Natural killer cell treated with Interleukin-12 subunit alpha and Interleukin-12 subunit beta and Interleukin-15 and Interleukin-18, amount 100 ng/mL, for 72 hours (primary cell): ENCODE measurements at regions not wholly inside any gene's neighbourhood (a gene's known extent, or its start where the extent isn't known, plus 50 kb on each side); places are given as distances from the start of the nearest gene placed in this dataset.

Experiments used
- ATAC-seq, 2 donors: fragments of 150-1000 bp; cut with Tn5 transposase in 1 of 2; sonication (Bioruptor Pico), chemical (Tn5 transposase) in 1 of 2; 2 replicates each; pipeline ENCODE4 v1.10.0; 2021
- DNase-seq: peaks from one replicate; pipeline ENCODE4 v3.0.0; 2022; ENCODE audit warnings: low spot score
- H3K27ac Mint-ChIP-seq, 2 donors: 1 replicate in 1 of 2; 2 replicates in 1 of 2; pipeline ENCODE4 v1.8.0; 2022; ENCODE audit warnings: mixed read lengths in 2 of 2, mild to moderate bottlenecking in 1 of 2, moderate library complexity in 1 of 2
- H3K27me3 Mint-ChIP-seq, 2 donors: 1 replicate in 1 of 2; 2 replicates in 1 of 2; pipeline ENCODE4 v1.8.0; 2022; ENCODE audit warnings: mixed read lengths in 2 of 2
- H3K36me3 Mint-ChIP-seq: one replicate; pipeline ENCODE4 v1.8.0; 2022; ENCODE audit warnings: mixed read lengths
- H3K4me1 Mint-ChIP-seq, 2 donors: 1 replicate in 1 of 2; 2 replicates in 1 of 2; pipeline ENCODE4 v1.8.0; 2022; ENCODE audit warnings: low read depth in 2 of 2, mixed read lengths in 2 of 2, mild to moderate bottlenecking in 1 of 2
- H3K4me3 Mint-ChIP-seq: one replicate; pipeline ENCODE4 v1.8.0; 2022; ENCODE audit warnings: mixed read lengths
- H3K9me3 Mint-ChIP-seq: 2 replicates; pipeline ENCODE4 v1.8.0; 2022; ENCODE audit warnings: mixed read lengths

GRCh38 chr18:37668971-37669747, 103.6 kb upstream of the CELF4 start:
- peaks cover 6% of the 10 kb centered on the region for H3K9me3 Mint-ChIP-seq
- ATAC-seq (no peak), DNase-seq (no peak)
- no peaks in the 10 kb centered on the region for H3K36me3 Mint-ChIP-seq
- H3K4me3 Mint-ChIP-seq, result no peak overlapping the region
- no peak overlapping the region for H3K27ac Mint-ChIP-seq
- H3K27me3 Mint-ChIP-seq, result no peaks in the 10 kb centered on the region
- no peaks in the 10 kb centered on the region for H3K4me1 Mint-ChIP-seq

DNA sequence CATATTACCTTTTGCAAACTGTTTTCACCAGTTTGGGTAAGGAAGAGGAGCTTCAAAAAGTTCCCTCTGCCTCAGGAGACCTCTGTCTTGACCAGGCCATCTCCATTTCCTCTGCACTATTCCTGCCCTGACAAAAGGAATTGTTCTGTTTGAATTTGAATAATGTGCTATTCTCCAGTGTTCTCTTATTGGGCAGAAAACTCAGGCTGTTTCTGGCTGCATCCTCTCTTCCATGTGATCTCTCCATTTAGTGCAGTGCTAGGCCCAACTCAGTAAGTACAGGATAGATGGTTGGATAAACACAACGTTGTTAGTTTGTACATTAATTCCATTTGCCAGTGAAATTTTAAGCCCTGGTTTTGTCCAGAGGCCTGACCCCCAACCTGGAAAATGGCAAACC, 102.2 kb upstream of the CELF4 start:
- H3K27ac Mint-ChIP-seq, result no peak overlapping the region
- DNase-seq (no peak), ATAC-seq (no peak)
- no peaks in the 10 kb centered on the region for H3K27me3 Mint-ChIP-seq
- H3K4me1 Mint-ChIP-seq, result no peaks in the 10 kb centered on the region
- H3K4me3 Mint-ChIP-seq, result no peak overlapping the region
- H3K36me3 Mint-ChIP-seq, result no peaks in the 10 kb centered on the region
- peaks cover 4% of the 10 kb centered on the region for H3K9me3 Mint-ChIP-seq

DNA sequence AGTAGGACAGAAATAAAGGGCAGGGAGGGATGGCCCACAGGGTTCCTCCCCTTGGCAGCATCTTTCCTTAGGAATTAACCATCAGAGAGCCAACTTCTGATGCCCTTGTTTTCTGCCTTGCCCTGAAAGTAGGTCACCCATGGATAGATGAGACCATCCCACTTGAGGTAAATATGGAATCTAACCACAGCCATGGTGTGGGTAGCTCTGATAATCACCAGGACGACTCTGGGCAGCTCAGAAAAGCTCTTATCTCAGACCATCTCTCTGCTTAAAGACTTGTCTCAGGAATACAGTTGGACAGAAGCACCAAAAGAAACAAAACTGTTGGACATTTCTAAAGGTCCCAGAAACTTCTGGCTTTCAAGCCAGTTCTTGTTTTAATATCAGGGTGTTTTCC, 101.4 kb upstream of the CELF4 start:
- H3K4me1 Mint-ChIP-seq, result no peaks in the 10 kb centered on the region
- H3K36me3 Mint-ChIP-seq, result no peaks in the 10 kb centered on the region
- ATAC-seq (no peak), DNase-seq (no peak)
- H3K27me3 Mint-ChIP-seq, result no peaks in the 10 kb centered on the region
- H3K9me3 Mint-ChIP-seq, result peaks cover 4% of the 10 kb centered on the region
- no peak overlapping the region for H3K27ac Mint-ChIP-seq
- no peak overlapping the region for H3K4me3 Mint-ChIP-seq

DNA sequence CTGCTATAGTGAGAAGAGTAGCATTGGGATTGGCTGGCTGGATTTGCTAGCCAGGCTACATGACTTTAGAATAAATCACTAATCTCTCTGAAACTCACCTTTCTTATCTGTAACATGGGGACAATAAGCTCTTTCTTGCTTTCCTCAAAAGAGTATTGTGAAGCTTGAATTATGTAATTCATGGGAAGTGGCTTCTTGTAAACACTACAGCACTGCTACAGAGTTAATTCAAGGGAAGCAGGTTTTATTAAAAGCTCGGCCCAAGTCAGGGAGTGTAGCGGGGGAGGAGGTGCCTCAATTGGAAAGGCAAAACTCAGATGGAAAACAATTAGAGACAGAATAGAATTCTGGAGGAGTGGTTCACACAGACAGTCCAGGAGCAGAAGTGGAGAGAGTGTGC, 100.9 kb upstream of the CELF4 start:
- Mint-ChIP-seq H3K4me1 (no peaks in the 10 kb centered on the region), H3K9me3 (peaks cover 4% of the 10 kb centered on the region), H3K27ac (no peak overlapping the region), H3K36me3 (no peaks in the 10 kb centered on the region), H3K4me3 (no peak overlapping the region), H3K27me3 (no peaks in the 10 kb centered on the region)
- ATAC-seq, result no peak
- DNase-seq, result no peak

- Mint-ChIP-seq H3K27me3 (no peaks in the 10 kb centered on the region), H3K36me3 (no peaks in the 10 kb centered on the region), H3K9me3 (no peaks in the 10 kb centered on the region), H3K4me1 (no peaks in the 10 kb centered on the region), H3K4me3 (no peak overlapping the region), H3K27ac (no peak overlapping the region)
- no peak for ATAC-seq
- no peak for DNase-seq
Measured at GRCh38 chr18:37665346-37665745, 99.7 kb upstream of the CELF4 start.

DNA sequence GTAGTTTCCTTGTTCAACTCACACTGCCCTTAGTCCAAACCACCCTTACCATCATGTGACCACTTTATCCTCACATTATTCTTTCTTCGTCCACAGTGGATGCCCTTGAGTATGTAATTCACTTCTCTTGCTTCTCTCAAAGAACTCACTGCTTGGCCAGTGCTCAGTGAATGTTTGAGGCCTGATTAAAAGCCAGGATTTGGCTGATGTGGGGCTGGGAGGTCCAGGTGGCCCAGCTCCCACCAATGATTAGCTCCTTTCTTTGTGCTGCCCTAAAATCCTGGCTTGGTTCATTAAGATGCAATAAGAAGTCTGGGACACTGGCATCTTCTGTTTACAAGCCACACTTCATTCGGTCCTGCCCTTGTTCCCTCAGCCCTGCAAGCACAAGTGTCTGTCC, 97.8 kb upstream of the CELF4 start:
- H3K9me3 Mint-ChIP-seq, result no peaks in the 10 kb centered on the region

GRCh38 chr18:37662546-37663339, 97.1 kb upstream of the CELF4 start:
- ATAC-seq (no peak), DNase-seq (no peak)
- Mint-ChIP-seq H3K36me3 (no peaks in the 10 kb centered on the region), H3K27me3 (no peaks in the 10 kb centered on the region), H3K4me1 (no peaks in the 10 kb centered on the region), H3K27ac (no peak overlapping the region), H3K4me3 (no peak overlapping the region), H3K9me3 (no peaks in the 10 kb centered on the region)

More for the DNA sequence above, 97.8 kb upstream of the CELF4 start:
- H3K4me1 Mint-ChIP-seq, result no peaks in the 10 kb centered on the region
- DNase-seq, result no peak
- no peaks in the 10 kb centered on the region for H3K27me3 Mint-ChIP-seq
- no peak overlapping the region for H3K4me3 Mint-ChIP-seq
- H3K36me3 Mint-ChIP-seq, result no peaks in the 10 kb centered on the region
- no peak overlapping the region for H3K27ac Mint-ChIP-seq
- no peak for ATAC-seq

DNA sequence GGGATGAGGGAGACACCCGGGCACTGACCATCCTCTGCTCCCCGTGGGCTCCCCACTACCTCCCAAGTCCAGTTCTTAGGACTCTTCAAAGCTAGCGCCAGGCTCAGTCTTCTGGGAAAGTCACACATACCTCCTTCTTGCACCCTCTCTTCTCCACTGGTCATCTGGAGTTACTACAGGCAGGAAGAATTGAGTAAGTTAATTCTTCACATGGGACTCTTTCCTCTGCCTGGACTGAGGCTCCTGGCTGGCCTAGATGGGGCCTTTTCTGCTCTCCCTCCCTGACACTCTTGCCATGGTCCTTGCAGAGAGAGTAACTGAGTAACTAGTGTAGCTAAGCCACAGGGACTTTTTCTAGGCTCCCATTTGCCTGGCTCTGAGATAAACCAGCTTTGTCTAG, 96.5 kb upstream of the CELF4 start:
- no peak for ATAC-seq
- H3K27me3 Mint-ChIP-seq, result no peaks in the 10 kb centered on the region
- H3K4me1 Mint-ChIP-seq, result no peaks in the 10 kb centered on the region
- H3K36me3 Mint-ChIP-seq, result no peaks in the 10 kb centered on the region
- no peaks in the 10 kb centered on the region for H3K9me3 Mint-ChIP-seq
- no peak for DNase-seq
- no peak overlapping the region for H3K27ac Mint-ChIP-seq
- no peak overlapping the region for H3K4me3 Mint-ChIP-seq

DNA sequence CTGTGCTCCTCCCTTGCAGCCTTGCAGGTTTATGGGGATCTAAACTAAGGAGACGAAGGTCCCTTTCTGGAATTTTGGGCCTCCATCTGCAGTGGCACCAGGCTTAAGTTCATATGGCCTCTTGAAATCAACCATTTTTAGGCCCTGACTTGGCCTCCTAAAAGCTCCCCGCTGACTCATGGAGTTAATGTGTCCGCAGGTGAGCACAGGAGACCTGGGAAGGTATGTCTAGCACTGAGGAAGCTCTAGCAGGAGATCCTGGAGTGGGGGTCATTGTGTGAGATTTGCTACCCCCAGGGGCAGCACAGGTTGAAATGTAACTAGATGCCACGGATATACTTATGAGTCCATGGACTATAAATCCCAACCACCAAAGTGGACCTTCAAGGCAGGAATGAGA, 95.9 kb upstream of the CELF4 start:
- Mint-ChIP-seq H3K36me3 (no peaks in the 10 kb centered on the region), H3K27ac (no peak overlapping the region), H3K4me1 (no peaks in the 10 kb centered on the region), H3K4me3 (no peak overlapping the region), H3K27me3 (no peaks in the 10 kb centered on the region), H3K9me3 (no peaks in the 10 kb centered on the region)
- DNase-seq (no peak), ATAC-seq (no peak)

- H3K36me3 Mint-ChIP-seq, result no peaks in the 10 kb centered on the region
- H3K9me3 Mint-ChIP-seq, result no peaks in the 10 kb centered on the region
- no peaks in the 10 kb centered on the region for H3K4me1 Mint-ChIP-seq
- ATAC-seq (no peak), DNase-seq (no peak)
- no peak overlapping the region for H3K4me3 Mint-ChIP-seq
- no peak overlapping the region for H3K27ac Mint-ChIP-seq
- H3K27me3 Mint-ChIP-seq, result no peaks in the 10 kb centered on the region
Measured at GRCh38 chr18:37661061-37661460, 95.5 kb upstream of the CELF4 start.

DNA sequence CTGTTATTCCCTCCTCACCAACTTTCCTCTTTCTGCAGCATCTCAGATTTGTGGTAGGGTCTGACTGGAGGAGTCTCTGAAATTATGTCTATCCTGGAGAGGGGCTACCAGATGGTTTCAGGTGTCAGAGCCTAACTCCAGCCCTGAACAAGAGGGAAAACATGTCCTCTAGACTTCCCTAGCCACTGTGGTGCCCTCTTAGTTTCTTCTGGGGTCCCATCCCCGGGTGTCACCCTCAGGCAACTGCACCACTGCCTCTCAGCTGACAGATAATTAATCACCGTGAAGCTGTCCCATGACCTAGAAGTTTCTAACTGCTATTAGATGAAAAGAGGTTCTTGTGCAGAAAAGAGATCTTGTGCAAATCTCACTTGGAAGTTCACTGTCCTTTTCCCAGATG, 95.1 kb upstream of the CELF4 start:
- no peak for DNase-seq
- ATAC-seq, result no peak
- Mint-ChIP-seq H3K27ac (no peak overlapping the region), H3K4me1 (no peaks in the 10 kb centered on the region), H3K27me3 (no peaks in the 10 kb centered on the region), H3K36me3 (no peaks in the 10 kb centered on the region), H3K4me3 (no peak overlapping the region), H3K9me3 (peaks cover 1% of the 10 kb centered on the region)

DNA sequence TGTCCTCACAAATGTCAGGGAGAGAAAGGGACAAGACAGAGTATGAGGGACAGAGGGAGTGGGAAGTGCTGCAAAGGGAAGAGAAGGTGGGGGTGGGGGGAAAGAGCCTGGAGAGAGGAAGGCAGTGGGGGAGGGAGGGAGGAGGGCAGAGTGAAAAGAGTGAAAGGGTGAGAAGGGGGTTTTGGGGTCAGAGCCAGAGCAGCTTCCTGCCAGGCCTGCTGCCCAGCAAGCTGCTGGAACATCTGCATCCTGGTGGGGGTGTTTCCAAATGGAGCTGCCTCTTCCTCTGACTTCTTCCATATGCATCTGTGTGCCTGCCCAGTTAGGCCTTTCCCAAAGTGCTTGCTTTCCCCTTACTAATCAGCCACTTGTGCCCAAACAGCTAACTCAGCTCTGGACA, 94.3 kb upstream of the CELF4 start:
- ATAC-seq (no peak), DNase-seq (no peak)
- no peak overlapping the region for H3K4me3 Mint-ChIP-seq
- H3K36me3 Mint-ChIP-seq, result no peaks in the 10 kb centered on the region
- peaks cover 3% of the 10 kb centered on the region for H3K9me3 Mint-ChIP-seq
- H3K4me1 Mint-ChIP-seq, result no peaks in the 10 kb centered on the region
- H3K27ac Mint-ChIP-seq, result no peak overlapping the region
- H3K27me3 Mint-ChIP-seq, result no peaks in the 10 kb centered on the region

GRCh38 chr18:37658894-37659293, 93.3 kb upstream of the CELF4 start:
- ATAC-seq (no peak), DNase-seq (no peak)
- Mint-ChIP-seq H3K27ac (no peak overlapping the region), H3K27me3 (no peaks in the 10 kb centered on the region), H3K9me3 (peaks cover 3% of the 10 kb centered on the region), H3K4me1 (no peaks in the 10 kb centered on the region), H3K4me3 (no peak overlapping the region), H3K36me3 (no peaks in the 10 kb centered on the region)

DNA sequence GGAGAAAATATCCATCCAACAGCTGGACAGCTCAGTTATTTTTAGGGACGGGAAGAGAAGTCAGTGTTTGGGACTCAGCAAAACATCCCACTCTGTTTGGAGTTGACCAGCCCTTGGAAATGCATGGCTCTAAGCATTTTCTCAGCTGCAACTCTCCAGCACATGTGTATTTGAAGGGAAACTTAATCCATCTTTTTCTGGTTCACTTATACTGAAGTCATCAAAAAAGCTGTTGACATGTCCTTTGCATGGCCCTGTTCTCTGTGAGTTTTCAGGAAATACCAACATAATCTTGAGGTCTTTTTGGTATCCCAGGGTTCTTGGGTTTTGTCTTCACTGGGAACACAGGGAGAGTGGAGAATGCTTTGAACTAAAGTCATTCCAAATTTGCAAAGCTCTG, 91.9 kb upstream of the CELF4 start:
- Mint-ChIP-seq H3K4me3 (no peak overlapping the region), H3K27ac (no peak overlapping the region), H3K27me3 (no peaks in the 10 kb centered on the region), H3K9me3 (peaks cover 3% of the 10 kb centered on the region), H3K36me3 (no peaks in the 10 kb centered on the region), H3K4me1 (no peaks in the 10 kb centered on the region)
- ATAC-seq (no peak), DNase-seq (no peak)
